GM12878 (cell line): ENCODE measurements at regions not wholly inside any gene's neighbourhood (a gene's known extent, or its start where the extent isn't known, plus 50 kb on each side); places are given as distances from the start of the nearest gene placed in this dataset.
"Not testable (repeated sequence)": the region's sequence is repeated elsewhere in the genome, so short reads cannot be mapped to it uniquely, and the experiment has no call there.

Source experiments
- TF ChIP-seq, protein P1 (sequence below), 3 experiments: IDR thresholded peaks in 2 of 3; conservative IDR thresholded peaks in 1 of 3; 2 replicates each; pipeline ENCODE4 v1.5.1; 2011; ENCODE audit warnings: low read depth in 3 of 3, low read length in 3 of 3, mild to moderate bottlenecking in 3 of 3, control low read depth in 2 of 3, moderate library complexity in 2 of 3, inconsistent platforms in 1 of 3, mixed read lengths in 1 of 3; ENCODE audit not compliant: control insufficient read depth in 2 of 3, insufficient read depth in 1 of 3; ENCODE audit errors: extremely low read depth in 1 of 3
- TF ChIP-seq, protein P2 (sequence below): fragments of 450-650 bp; IDR thresholded peaks from 2 replicates; pipeline ENCODE4 v1.6.1; 2014; ENCODE audit warnings: mild to moderate bottlenecking

DNA sequence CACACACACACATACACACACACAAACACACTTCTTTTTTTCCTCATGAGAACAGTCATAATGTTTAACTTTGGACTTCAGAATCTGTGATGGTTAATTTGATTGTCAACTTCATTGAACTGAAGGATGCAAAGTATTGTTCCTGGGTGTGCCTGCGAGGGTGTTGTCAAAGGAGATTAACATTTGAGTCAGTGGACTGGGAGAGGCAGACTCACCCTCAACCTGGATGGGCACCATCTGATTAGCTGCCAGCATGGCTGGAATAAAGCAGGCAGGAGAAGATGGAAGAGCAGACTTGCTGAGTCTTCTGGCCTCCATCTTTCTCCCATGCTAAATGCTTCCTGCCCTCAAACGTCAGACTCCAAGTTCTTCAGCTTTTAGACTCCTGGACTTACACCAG, 167.6 kb upstream of the CRBN start:
- TF ChIP-seq, protein P1, sequence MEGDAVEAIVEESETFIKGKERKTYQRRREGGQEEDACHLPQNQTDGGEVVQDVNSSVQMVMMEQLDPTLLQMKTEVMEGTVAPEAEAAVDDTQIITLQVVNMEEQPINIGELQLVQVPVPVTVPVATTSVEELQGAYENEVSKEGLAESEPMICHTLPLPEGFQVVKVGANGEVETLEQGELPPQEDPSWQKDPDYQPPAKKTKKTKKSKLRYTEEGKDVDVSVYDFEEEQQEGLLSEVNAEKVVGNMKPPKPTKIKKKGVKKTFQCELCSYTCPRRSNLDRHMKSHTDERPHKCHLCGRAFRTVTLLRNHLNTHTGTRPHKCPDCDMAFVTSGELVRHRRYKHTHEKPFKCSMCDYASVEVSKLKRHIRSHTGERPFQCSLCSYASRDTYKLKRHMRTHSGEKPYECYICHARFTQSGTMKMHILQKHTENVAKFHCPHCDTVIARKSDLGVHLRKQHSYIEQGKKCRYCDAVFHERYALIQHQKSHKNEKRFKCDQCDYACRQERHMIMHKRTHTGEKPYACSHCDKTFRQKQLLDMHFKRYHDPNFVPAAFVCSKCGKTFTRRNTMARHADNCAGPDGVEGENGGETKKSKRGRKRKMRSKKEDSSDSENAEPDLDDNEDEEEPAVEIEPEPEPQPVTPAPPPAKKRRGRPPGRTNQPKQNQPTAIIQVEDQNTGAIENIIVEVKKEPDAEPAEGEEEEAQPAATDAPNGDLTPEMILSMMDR (IDR thresholded peaks at IDR 0.05 in 2 of 3, conservative IDR thresholded peaks at IDR 0.05 in 1 of 3; ENCODE audit: control insufficient read depth in 2 of 3, extremely low read depth in 1 of 3, insufficient read depth in 1 of 3, low read depth in 3 of 3, low read length in 3 of 3): not testable (repeated sequence)
- TF ChIP-seq, protein P2, sequence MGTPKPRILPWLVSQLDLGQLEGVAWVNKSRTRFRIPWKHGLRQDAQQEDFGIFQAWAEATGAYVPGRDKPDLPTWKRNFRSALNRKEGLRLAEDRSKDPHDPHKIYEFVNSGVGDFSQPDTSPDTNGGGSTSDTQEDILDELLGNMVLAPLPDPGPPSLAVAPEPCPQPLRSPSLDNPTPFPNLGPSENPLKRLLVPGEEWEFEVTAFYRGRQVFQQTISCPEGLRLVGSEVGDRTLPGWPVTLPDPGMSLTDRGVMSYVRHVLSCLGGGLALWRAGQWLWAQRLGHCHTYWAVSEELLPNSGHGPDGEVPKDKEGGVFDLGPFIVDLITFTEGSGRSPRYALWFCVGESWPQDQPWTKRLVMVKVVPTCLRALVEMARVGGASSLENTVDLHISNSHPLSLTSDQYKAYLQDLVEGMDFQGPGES: not testable (repeated sequence)
